ENCODE measurements at regions not wholly inside any gene's neighbourhood (a gene's known extent, or its start where the extent isn't known, plus 50 kb on each side); places are given as distances from the start of the nearest gene placed in this dataset.
"Not testable (repeated sequence)": the region's sequence is repeated elsewhere in the genome, so short reads cannot be mapped to it uniquely, and the experiment has no call there.

- DNase-seq (ENCODE audit: low spot score), result no peak
These were observed 73.6 kb upstream of the SLC25A33 start for GRCh38 chr1:9465640-9466039.

- no peak for DNase-seq (ENCODE audit: low spot score)
These were observed 72.2 kb upstream of the SLC25A33 start for GRCh38 chr1:9466780-9467758.

GRCh38 chr1:9469882-9470281, 69.4 kb upstream of the SLC25A33 start:
- DNase-seq (ENCODE audit: low spot score), result not testable (repeated sequence)

- no peak for DNase-seq (ENCODE audit: low spot score)
These were observed 67.6 kb upstream of the SLC25A33 start for GRCh38 chr1:9471679-9472078.

- DNase-seq (ENCODE audit: low spot score), result no peak
These were observed 66.8 kb upstream of the SLC25A33 start for GRCh38 chr1:9472386-9473031.

- peak; percentile 97 for DNase-seq (ENCODE audit: low spot score)
These were observed 66.0 kb upstream of the SLC25A33 start for GRCh38 chr1:9473032-9473807.

- no peak for DNase-seq (ENCODE audit: low spot score)
These were observed 64.1 kb upstream of the SLC25A33 start for GRCh38 chr1:9475061-9475627.

GRCh38 chr1:9476790-9477463, 62.3 kb upstream of the SLC25A33 start:
- DNase-seq (ENCODE audit: low spot score), result no peak

GRCh38 chr1:9477535-9477934, 61.7 kb upstream of the SLC25A33 start:
- DNase-seq (ENCODE audit: low spot score), result no peak

- DNase-seq (ENCODE audit: low spot score), result no peak
These were observed 61.2 kb upstream of the SLC25A33 start for GRCh38 chr1:9478021-9478420.

- no peak for DNase-seq (ENCODE audit: low spot score)
These were observed 58.2 kb upstream of the SLC25A33 start for GRCh38 chr1:9481048-9481447.

- no peak for DNase-seq (ENCODE audit: low spot score)
These were observed 56.9 kb upstream of the SLC25A33 start for GRCh38 chr1:9482403-9482802.

- no peak for DNase-seq (ENCODE audit: low spot score)
These were observed 56.3 kb upstream of the SLC25A33 start for GRCh38 chr1:9482816-9483572.

GRCh38 chr1:9486466-9487140, 52.7 kb upstream of the SLC25A33 start:
- peak; percentile 31 for DNase-seq (ENCODE audit: low spot score)
